VCaP (cell line): ENCODE measurements at regions not wholly inside any gene's neighbourhood (a gene's known extent, or its start where the extent isn't known, plus 50 kb on each side); places are given as distances from the start of the nearest gene placed in this dataset.
"Not testable (repeated sequence)": the region's sequence is repeated elsewhere in the genome, so short reads cannot be mapped to it uniquely, and the experiment has no call there.

Experiments
- H3K27ac ChIP-seq: fragments of 450-650 bp; 2 replicates; pipeline ENCODE4 v1.5.1; 2017
- CTCF ChIP-seq: fragments of 450-650 bp; conservative IDR thresholded peaks from 2 replicates; pipeline ENCODE4 v1.5.1; 2017; ENCODE audit warnings: mild to moderate bottlenecking, moderate library complexity

- no peak overlapping the region for H3K27ac ChIP-seq
- no peak for TF ChIP-seq CTCF
Measured at GRCh38 chr9:75541734-75542133, 348.7 kb upstream of the PCSK5 start.

- TF ChIP-seq CTCF = no peak
- H3K27ac ChIP-seq = no peak overlapping the region
Measured at GRCh38 chr9:75544815-75545214, 345.7 kb upstream of the PCSK5 start.

GRCh38 chr9:75545287-75545686 lies 345.2 kb upstream of the PCSK5 start:
- TF ChIP-seq CTCF = no peak
- no peak overlapping the region for H3K27ac ChIP-seq

- no peak for TF ChIP-seq CTCF
- no peak overlapping the region for H3K27ac ChIP-seq
Measured at GRCh38 chr9:75548871-75549270, 341.6 kb upstream of the PCSK5 start.

GRCh38 chr9:75551861-75552260 lies 338.6 kb upstream of the PCSK5 start:
- H3K27ac ChIP-seq = no peak overlapping the region
- no peak for TF ChIP-seq CTCF

GRCh38 chr9:75552941-75553340 lies 337.5 kb upstream of the PCSK5 start:
- no peak for TF ChIP-seq CTCF
- H3K27ac ChIP-seq = no peak overlapping the region

GRCh38 chr9:75566813-75567212 lies 323.7 kb upstream of the PCSK5 start:
- not testable (repeated sequence) for H3K27ac ChIP-seq

GRCh38 chr9:75570538-75570937 lies 319.9 kb upstream of the PCSK5 start:
- TF ChIP-seq CTCF = no peak
- no peak overlapping the region for H3K27ac ChIP-seq
